A549 (cell line): ENCODE measurements at regions not wholly inside any gene's neighbourhood (a gene's known extent, or its start where the extent isn't known, plus 50 kb on each side); places are given as distances from the start of the nearest gene placed in this dataset.

ENCODE experiments used
- CEBPB ChIP-seq, 2 experiments: fragments of >200 bp in 1 of 2; sonication (Bioruptor Twin) in 1 of 2; formaldehyde crosslinking in 1 of 2; IDR thresholded peaks; 2 replicates each; pipeline ENCODE4 v1.6.1; 2012 to 2016
- CTCF ChIP-seq: fragments of >200 bp; sonication (Bioruptor Twin); formaldehyde crosslinking; IDR thresholded peaks from 3 replicates; pipeline ENCODE4 v1.5.1; 2016
- EHMT2 ChIP-seq: fragments of 200-600 bp; sonication (generic); IDR thresholded peaks from 2 replicates; pipeline ENCODE4 v1.6.1; 2016; ENCODE audit warnings: antibody characterized with exemption, low read depth, mild to moderate bottlenecking, moderate library complexity
- EP300 ChIP-seq, 2 experiments: fragments of >200 bp; sonication (Bioruptor Twin); formaldehyde crosslinking; IDR thresholded peaks; 2 replicates in 1 of 2; 3 replicates in 1 of 2; pipeline ENCODE4 v1.6.1; 2016 to 2017
- HOXA7 ChIP-seq: fragments of 250-450 bp; sonication (Bioruptor Pico); IDR thresholded peaks from 2 replicates; pipeline ENCODE4 v1.5.0; 2020; ENCODE audit warnings: mild to moderate bottlenecking, moderate library complexity
- NR3C1 ChIP-seq: fragments of >200 bp; sonication (Bioruptor Twin); formaldehyde crosslinking; IDR thresholded peaks from 3 replicates; pipeline ENCODE4 v1.6.1; 2017
- POLR2A ChIP-seq: IDR thresholded peaks from 2 replicates; pipeline ENCODE4 v1.6.1; 2012; ENCODE audit warnings: mild to moderate bottlenecking, low read length
- RAD21 ChIP-seq, 2 experiments: fragments of >200 bp in 1 of 2; sonication (Bioruptor Twin) in 1 of 2; formaldehyde crosslinking in 1 of 2; IDR thresholded peaks in 1 of 2; conservative IDR thresholded peaks in 1 of 2; 2 replicates in 1 of 2; 3 replicates in 1 of 2; pipeline ENCODE4 v1.6.1; 2012 to 2018; ENCODE audit warnings: inconsistent platforms in 1 of 2
- REST ChIP-seq: fragments of 200-600 bp; sonication (generic); IDR thresholded peaks from 2 replicates; pipeline ENCODE4 v1.6.1; 2016; ENCODE audit warnings: antibody characterized with exemption, mild to moderate bottlenecking, moderate library complexity
- TF ChIP-seq, protein P1 (sequence below): IDR thresholded peaks from 2 replicates; pipeline ENCODE4 v1.6.1; 2012

- TF ChIP-seq CEBPB (IDR thresholded peaks at IDR 0.05) (no peak), POLR2A (no peak), REST (no peak), RAD21 (conservative IDR thresholded peaks at IDR 0.05 in 1 of 2, IDR thresholded peaks at IDR 0.05 in 1 of 2) (no peak), NR3C1 (no peak), EHMT2 (no peak), HOXA7 (CRISPR knock-in tag) (no peak), EP300 (IDR thresholded peaks at IDR 0.05) (no peak), CTCF (no peak)
- TF ChIP-seq, protein P1, sequence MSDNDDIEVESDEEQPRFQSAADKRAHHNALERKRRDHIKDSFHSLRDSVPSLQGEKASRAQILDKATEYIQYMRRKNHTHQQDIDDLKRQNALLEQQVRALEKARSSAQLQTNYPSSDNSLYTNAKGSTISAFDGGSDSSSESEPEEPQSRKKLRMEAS = no peak
These were observed 863.3 kb downstream of the CENPC start for GRCh38 chr4:66681962-66682361.
